Nephron (organoid): ENCODE measurements at regions not wholly inside any gene's neighbourhood (a gene's known extent, or its start where the extent isn't known, plus 50 kb on each side); places are given as distances from the start of the nearest gene placed in this dataset.

Experiments
- H3K27ac Mint-ChIP-seq, 3 experiments: 2 replicates each; pipeline ENCODE4 v1.8.0; 2020; ENCODE audit warnings: mixed read lengths in 3 of 3, mild to moderate bottlenecking in 2 of 3, moderate library complexity in 1 of 3
- H3K27me3 Mint-ChIP-seq: 2 replicates; pipeline ENCODE4 v1.8.0; 2021; ENCODE audit warnings: low read depth, mild to moderate bottlenecking, moderate library complexity, mixed read lengths
- H3K36me3 Mint-ChIP-seq: 2 replicates; pipeline ENCODE4 v1.8.0; 2020; ENCODE audit warnings: low read depth, mixed read lengths
- H3K4me1 Mint-ChIP-seq: 2 replicates; pipeline ENCODE4 v1.8.0; 2020; ENCODE audit warnings: mixed read lengths
- H3K4me3 Mint-ChIP-seq, 3 experiments: 2 replicates each; pipeline ENCODE4 v1.8.0; 2020; ENCODE audit warnings: mild to moderate bottlenecking in 3 of 3, mixed read lengths in 3 of 3, moderate library complexity in 2 of 3
- H3K9me3 Mint-ChIP-seq: 2 replicates; pipeline ENCODE4 v1.8.0; 2020; ENCODE audit warnings: mixed read lengths
- CTCF ChIP-seq, 3 experiments: fragments of 200-600 bp; sonication (generic); IDR thresholded peaks; one replicate each; pipeline ENCODE4 v1.5.0; 2021; ENCODE audit warnings: antibody characterized with exemption in 3 of 3; ENCODE audit not compliant: unreplicated experiment in 3 of 3

- no peak for TF ChIP-seq CTCF (IDR thresholded peaks at IDR 0.05; ENCODE audit: unreplicated experiment in 3 of 3)
- peaks cover 5% of the 10 kb centered on the region for H3K4me1 Mint-ChIP-seq
- H3K36me3 Mint-ChIP-seq, result no peaks in the 10 kb centered on the region
- H3K4me3 Mint-ChIP-seq, result no peak overlapping the region
- H3K27ac Mint-ChIP-seq, result no peak overlapping the region
- peaks cover 54% of the 10 kb centered on the region for H3K27me3 Mint-ChIP-seq
- no peaks in the 10 kb centered on the region for H3K9me3 Mint-ChIP-seq
Measured at GRCh38 chr5:2260211-2261003, 377.7 kb upstream of the IRX4 start.

- TF ChIP-seq CTCF (IDR thresholded peaks at IDR 0.05; ENCODE audit: unreplicated experiment in 3 of 3), result no peak
- peaks cover 5% of the 10 kb centered on the region for H3K4me1 Mint-ChIP-seq
- H3K36me3 Mint-ChIP-seq, result no peaks in the 10 kb centered on the region
- no peak overlapping the region for H3K4me3 Mint-ChIP-seq
- no peak overlapping the region for H3K27ac Mint-ChIP-seq
- no peaks in the 10 kb centered on the region for H3K9me3 Mint-ChIP-seq
- peaks cover 61% of the 10 kb centered on the region for H3K27me3 Mint-ChIP-seq
Measured at GRCh38 chr5:2259494-2260107, 376.9 kb upstream of the IRX4 start.

GRCh38 chr5:2258861-2259260, 376.1 kb upstream of the IRX4 start:
- H3K27ac Mint-ChIP-seq, result no peak overlapping the region
- no peak overlapping the region for H3K4me3 Mint-ChIP-seq
- H3K4me1 Mint-ChIP-seq, result peaks cover 13% of the 10 kb centered on the region
- H3K27me3 Mint-ChIP-seq, result peaks cover 67% of the 10 kb centered on the region
- no peak for TF ChIP-seq CTCF (IDR thresholded peaks at IDR 0.05; ENCODE audit: unreplicated experiment in 3 of 3)
- no peaks in the 10 kb centered on the region for H3K36me3 Mint-ChIP-seq
- H3K9me3 Mint-ChIP-seq, result no peaks in the 10 kb centered on the region

GRCh38 chr5:2257326-2258244, 374.9 kb upstream of the IRX4 start:
- no peak overlapping the region for H3K4me3 Mint-ChIP-seq
- H3K36me3 Mint-ChIP-seq, result no peaks in the 10 kb centered on the region
- peaks cover 25% of the 10 kb centered on the region for H3K4me1 Mint-ChIP-seq
- no peak for TF ChIP-seq CTCF (IDR thresholded peaks at IDR 0.05; ENCODE audit: unreplicated experiment in 3 of 3)
- H3K27me3 Mint-ChIP-seq, result peaks cover 76% of the 10 kb centered on the region
- no peak overlapping the region for H3K27ac Mint-ChIP-seq
- H3K9me3 Mint-ChIP-seq, result no peaks in the 10 kb centered on the region

- Mint-ChIP-seq H3K36me3 (no peaks in the 10 kb centered on the region), H3K4me1 (peaks cover 27% of the 10 kb centered on the region), H3K4me3 (no peak overlapping the region), H3K9me3 (no peaks in the 10 kb centered on the region), H3K27ac (no peak overlapping the region), H3K27me3 (peaks cover 75% of the 10 kb centered on the region)
- no peak for TF ChIP-seq CTCF (IDR thresholded peaks at IDR 0.05; ENCODE audit: unreplicated experiment in 3 of 3)
Measured at GRCh38 chr5:2256691-2257280, 374.1 kb upstream of the IRX4 start.
